K562 (cell line): ENCODE measurements at regions not wholly inside any gene's neighbourhood (a gene's known extent, or its start where the extent isn't known, plus 50 kb on each side); places are given as distances from the start of the nearest gene placed in this dataset.

Source experiments
- ATAC-seq: fragments of 200-7000 bp; cut with Tn5 transposase; 3 replicates; pipeline ENCODE4 v1.9.1; 2020; ENCODE audit warnings: moderate library complexity
- BruUV-seq: library from RNA; stranded (reverse); fragments of 400-500 nt; replicated peaks from 2 replicates; lab custom pipeline; 2021; lab: Mats Ljungman, UMichigan
- CTCF ChIA-PET: fragments of 300-600 bp; formaldehyde crosslinking; extraction: SDS; loops from one replicate; lab custom pipeline; 2021; ENCODE audit warnings: low intra/inter-chr PET ratio; lab: Yijun Ruan, JAX
- POLR2A ChIA-PET: fragments of 300-600, 350-650 bp; sonication (Branson Sonifier 250); formaldehyde crosslinking; extraction: SDS; loops from one replicate; lab custom pipeline; 2021; ENCODE audit warnings: antibody characterized with exemption, inconsistent platforms; lab: Yijun Ruan, JAX
- DNase-seq, 4 experiments: peaks; one replicate each; pipeline versions ENCODE4 v3.0.0 to v3.0.0-alpha.2; 2011 to 2018; ENCODE audit warnings: low spot score in 3 of 4, mixed read lengths in 3 of 4; ENCODE audit errors: extremely low read depth in 1 of 4
- FAIRE-seq: peaks from 2 replicates; lab custom pipeline; 2011; peaks lifted over from hg19 to GRCh38; lab: Jason Lieb, UNC
- H2AFZ ChIP-seq: 2 replicates; pipeline ENCODE4 v1.6.0; 2011; ENCODE audit warnings: low read depth, low read length, control low read depth, inconsistent platforms
- H3K27ac ChIP-seq: fragments of 200-600 bp; 3 replicates; pipeline ENCODE4 v1.8.0; 2011; ENCODE audit warnings: low read depth, mild to moderate bottlenecking, control low read depth, inconsistent platforms, low read length, moderate library complexity, mixed read lengths; ENCODE audit errors: extremely low read depth
- H3K27me3 ChIP-seq, 2 experiments: fragments of 300-600 bp in 1 of 2; 2 replicates in 1 of 2; 3 replicates in 1 of 2; pipeline versions ENCODE4 v1.6.0 to v1.8.0; 2011; ENCODE audit warnings: inconsistent platforms in 2 of 2, low read length in 2 of 2, mild to moderate bottlenecking in 1 of 2, mixed read lengths in 1 of 2, moderate library complexity in 1 of 2; ENCODE audit not compliant: control insufficient read depth in 2 of 2, insufficient read depth in 2 of 2
- H3K36me3 ChIP-seq: fragments of 300-600 bp; 3 replicates; pipeline ENCODE4 v1.8.0; 2011; ENCODE audit warnings: mild to moderate bottlenecking, low read length, inconsistent platforms; ENCODE audit not compliant: control insufficient read depth, insufficient read depth
- H3K4me1 ChIP-seq, 2 experiments: fragments of 200-600 bp in 1 of 2; replicated peaks in 1 of 2; 2 replicates in 1 of 2; 3 replicates in 1 of 2; pipeline versions ENCODE4 v1.5.1 to v1.8.0; 2011; ENCODE audit warnings: inconsistent platforms in 2 of 2, low read length in 2 of 2, mild to moderate bottlenecking in 1 of 2, mixed read lengths in 1 of 2, moderate library complexity in 1 of 2; ENCODE audit not compliant: control insufficient read depth in 2 of 2, insufficient read depth in 2 of 2
- H3K4me2 ChIP-seq: 2 replicates; pipeline ENCODE4 v1.6.1; 2011; ENCODE audit warnings: low read length, control low read depth, inconsistent platforms, mixed read lengths; ENCODE audit not compliant: insufficient read depth
- H3K4me3 ChIP-seq: fragments of 200-600 bp; sonication (generic), shearing (Covaris generic); 2 replicates; pipeline ENCODE4 v1.5.1; 2016; ENCODE audit warnings: control low read depth, inconsistent platforms
- H3K79me2 ChIP-seq: fragments of 200-600 bp; 3 replicates; pipeline ENCODE4 v1.8.0; 2011; ENCODE audit warnings: low read length, inconsistent platforms; ENCODE audit not compliant: control insufficient read depth, insufficient read depth
- H3K9ac ChIP-seq, 2 experiments: 2 replicates each; pipeline versions ENCODE4 v1.6.0 to v1.6.1; 2011; ENCODE audit warnings: low read depth in 2 of 2, low read length in 2 of 2, control low read depth in 1 of 2, inconsistent platforms in 1 of 2, mild to moderate bottlenecking in 1 of 2, mixed read lengths in 1 of 2; ENCODE audit not compliant: insufficient read depth in 1 of 2
- H3K9me1 ChIP-seq: one replicate; pipeline ENCODE4 v1.6.0; 2011; ENCODE audit warnings: inconsistent platforms, mild to moderate bottlenecking, low read length, moderate library complexity; ENCODE audit not compliant: control insufficient read depth, insufficient read depth
- H3K9me3 ChIP-seq: replicated peaks from 2 replicates; pipeline ENCODE4 v1.5.1; 2011; ENCODE audit warnings: low read depth, low read length, inconsistent platforms; ENCODE audit not compliant: control insufficient read depth, insufficient read depth
- H4K20me1 ChIP-seq: replicated peaks from 2 replicates; pipeline ENCODE4 v1.6.1; 2011; ENCODE audit warnings: low read length, inconsistent platforms, mixed read lengths; ENCODE audit not compliant: control insufficient read depth, insufficient read depth
- KAT8 ChIP-seq: fragments of 450-650 bp; IDR thresholded peaks from 2 replicates; pipeline ENCODE4 v1.6.1; 2016; ENCODE audit warnings: low read depth, mild to moderate bottlenecking
- KLF10 ChIP-seq: fragments of 250-450 bp; sonication (Bioruptor Pico); IDR thresholded peaks from 2 replicates; pipeline ENCODE4 v1.6.1; 2021; ENCODE audit warnings: matching md5 sums
- MLX ChIP-seq, 2 experiments: fragments of 450-650 bp in 1 of 2; sonication (generic) in 1 of 2; formaldehyde crosslinking; conservative IDR thresholded peaks; 2 replicates each; pipeline versions ENCODE4 v1.4.0 to v1.8.1; 2020 to 2022; ENCODE audit warnings: mild to moderate bottlenecking in 1 of 2, missing genetic modification reagents in 1 of 2
- NR2C2 ChIP-seq, 2 experiments: fragments of 200-800 bp in 1 of 2; sonication (Bioruptor generic) in 1 of 2; sonication (generic) in 1 of 2; formaldehyde crosslinking in 1 of 2; IDR thresholded peaks; 2 replicates each; pipeline versions ENCODE4 v1.6.1 to v1.8.0; 2016 to 2022; ENCODE audit warnings: mild to moderate bottlenecking in 1 of 2, missing compliant biosample characterization in 1 of 2, missing genetic modification characterization in 1 of 2, missing genetic modification reagents in 1 of 2
- TEAD2 ChIP-seq: fragments of 450-650 bp; IDR thresholded peaks from 2 replicates; pipeline ENCODE4 v1.6.1; 2016; ENCODE audit warnings: missing genetic modification characterization, control low read depth, missing compliant biosample characterization
- ZBTB12 ChIP-seq: fragments of 250-450 bp; sonication (Bioruptor Pico); IDR thresholded peaks from 2 replicates; pipeline ENCODE4 v1.4.0; 2020
- ZNF280B ChIP-seq: fragments of 250-450 bp; sonication (Bioruptor Pico); IDR thresholded peaks from 2 replicates; pipeline ENCODE4 v1.5.1; 2021; ENCODE audit warnings: mild to moderate bottlenecking
- ZNF75A ChIP-seq: fragments of 450-650 bp; formaldehyde crosslinking; IDR thresholded peaks from 2 replicates; pipeline ENCODE4 v1.4.0; 2020; ENCODE audit warnings: mild to moderate bottlenecking
- WGBS: fragments of 100-300 bp; shearing (Covaris generic); methylation state at CpG from one replicate; pipeline ENCODE4 v1.1.6; 2016; ENCODE audit warnings: low coverage, mixed read lengths; ENCODE audit not compliant: insufficient coverage; ENCODE audit errors: missing lambda C conversion rate; 5-methylcytosine and 5-hydroxymethylcytosine counted together
- in situ Hi-C: fragments of 300-500 bp; cut with MboI; formaldehyde crosslinking; loops from 4 replicates; pipeline ENCODE4 v1.15.0; 2018; ENCODE audit warnings: inconsistent platforms, mixed read lengths
- intact Hi-C: fragments of 100-400 bp; cut with micrococcal nuclease; formaldehyde crosslinking; loops from 2 replicates; pipeline ENCODE4 v1.14.2; 2022
- TF ChIP-seq, protein P1 (sequence below): fragments of 250-450 bp; sonication (Bioruptor Pico); IDR thresholded peaks from 2 replicates; pipeline ENCODE4 v1.4.0; 2020; ENCODE audit warnings: mild to moderate bottlenecking, moderate library complexity, borderline replicate concordance

DNA sequence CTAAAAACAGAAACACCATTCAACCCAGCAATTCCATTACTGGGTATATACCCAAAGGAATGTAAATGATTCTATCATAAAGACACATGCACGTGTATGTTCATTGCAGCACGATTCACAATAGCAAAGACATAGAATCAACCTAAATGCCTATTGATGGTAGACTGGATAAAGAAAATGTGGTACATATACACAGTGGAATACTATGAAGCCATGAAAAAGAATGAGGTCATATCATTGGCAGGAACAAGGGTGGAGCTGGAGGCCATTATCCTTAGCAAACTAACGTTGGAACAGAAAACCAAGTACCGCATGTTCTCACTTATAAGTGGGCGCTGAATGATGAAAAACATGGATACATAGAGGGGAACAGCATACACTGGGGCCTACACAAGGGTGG, 77.2 kb upstream of the MYOCD start:
- DNase-seq (no peak), FAIRE-seq (no peak), ATAC-seq (no peak)
- no peaks in the 10 kb centered on the region for H4K20me1 ChIP-seq
- H3K9me3 ChIP-seq = no peaks in the 10 kb centered on the region
- H3K4me3 ChIP-seq = no peak overlapping the region
- intact Hi-C loops (no loop called here), in situ Hi-C loops (no loop called here)
- H3K79me2 ChIP-seq = no peaks in the 10 kb centered on the region
- WGBS = 0% methylated on average over 3 of the region's 5 CpGs
- no TSS peak for BruUV-seq
- H3K4me2 ChIP-seq = no peak overlapping the region
- H3K27me3 ChIP-seq = no peaks in the 10 kb centered on the region; a peak in 1 of 5 replicates
- POLR2A ChIA-PET = no interaction called here
- no peak for TF ChIP-seq TEAD2
- no peaks in the 10 kb centered on the region for H3K9me1 ChIP-seq
- H3K27ac ChIP-seq = no peak overlapping the region
- no peak overlapping the region for H2AFZ ChIP-seq
- H3K36me3 ChIP-seq = no peaks in the 10 kb centered on the region
- no peak overlapping the region for H3K9ac ChIP-seq
- no peaks in the 10 kb centered on the region for H3K4me1 ChIP-seq
- CTCF ChIA-PET = no interaction called here

DNA sequence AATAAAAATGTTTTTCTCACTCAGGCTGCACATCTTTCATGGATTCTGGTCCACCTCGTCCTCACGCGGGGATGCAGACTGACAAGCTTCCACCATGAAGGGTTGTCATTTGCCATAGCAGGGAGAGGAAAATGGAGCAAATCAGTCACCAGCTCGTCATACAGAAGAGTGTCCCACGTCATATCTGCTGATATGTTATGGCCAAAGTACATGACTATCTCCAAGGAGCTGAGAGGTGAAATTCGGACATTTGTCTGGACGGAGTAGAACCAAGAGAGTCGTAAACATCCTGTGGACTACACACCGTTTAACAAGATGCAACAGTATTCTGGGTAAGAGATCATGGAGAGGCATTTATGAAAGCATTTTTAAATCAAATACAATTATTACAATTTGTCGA, 75.3 kb upstream of the MYOCD start:
- no peaks in the 10 kb centered on the region for H3K4me1 ChIP-seq
- H3K9me3 ChIP-seq = no peaks in the 10 kb centered on the region
- H3K4me3 ChIP-seq = no peak overlapping the region
- H3K9ac ChIP-seq = no peak overlapping the region
- no peak overlapping the region for H3K4me2 ChIP-seq
- POLR2A ChIA-PET = no interaction called here
- CTCF ChIA-PET = no interaction called here
- in situ Hi-C loops (no loop called here), intact Hi-C loops (no loop called here)
- BruUV-seq = no TSS peak
- H3K27ac ChIP-seq = no peak overlapping the region
- no peaks in the 10 kb centered on the region for H3K79me2 ChIP-seq
- no peak overlapping the region for H2AFZ ChIP-seq
- no peaks in the 10 kb centered on the region for H4K20me1 ChIP-seq
- no peak for DNase-seq
- 1% methylated on average over 6 of the region's 10 CpGs for WGBS
- no peak for ATAC-seq
- H3K36me3 ChIP-seq = no peaks in the 10 kb centered on the region
- H3K9me1 ChIP-seq = no peaks in the 10 kb centered on the region
- no peak for FAIRE-seq
- H3K27me3 ChIP-seq = no peaks in the 10 kb centered on the region; a peak in 1 of 5 replicates
- TF ChIP-seq ZBTB12 (CRISPR knock-in tag) = no peak
- no peak for TF ChIP-seq ZNF280B
- TF ChIP-seq, protein P1, sequence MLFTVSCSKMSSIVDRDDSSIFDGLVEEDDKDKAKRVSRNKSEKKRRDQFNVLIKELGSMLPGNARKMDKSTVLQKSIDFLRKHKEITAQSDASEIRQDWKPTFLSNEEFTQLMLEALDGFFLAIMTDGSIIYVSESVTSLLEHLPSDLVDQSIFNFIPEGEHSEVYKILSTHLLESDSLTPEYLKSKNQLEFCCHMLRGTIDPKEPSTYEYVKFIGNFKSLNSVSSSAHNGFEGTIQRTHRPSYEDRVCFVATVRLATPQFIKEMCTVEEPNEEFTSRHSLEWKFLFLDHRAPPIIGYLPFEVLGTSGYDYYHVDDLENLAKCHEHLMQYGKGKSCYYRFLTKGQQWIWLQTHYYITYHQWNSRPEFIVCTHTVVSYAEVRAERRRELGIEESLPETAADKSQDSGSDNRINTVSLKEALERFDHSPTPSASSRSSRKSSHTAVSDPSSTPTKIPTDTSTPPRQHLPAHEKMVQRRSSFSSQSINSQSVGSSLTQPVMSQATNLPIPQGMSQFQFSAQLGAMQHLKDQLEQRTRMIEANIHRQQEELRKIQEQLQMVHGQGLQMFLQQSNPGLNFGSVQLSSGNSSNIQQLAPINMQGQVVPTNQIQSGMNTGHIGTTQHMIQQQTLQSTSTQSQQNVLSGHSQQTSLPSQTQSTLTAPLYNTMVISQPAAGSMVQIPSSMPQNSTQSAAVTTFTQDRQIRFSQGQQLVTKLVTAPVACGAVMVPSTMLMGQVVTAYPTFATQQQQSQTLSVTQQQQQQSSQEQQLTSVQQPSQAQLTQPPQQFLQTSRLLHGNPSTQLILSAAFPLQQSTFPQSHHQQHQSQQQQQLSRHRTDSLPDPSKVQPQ (CRISPR knock-in tag) = no peak
- TF ChIP-seq MLX (CRISPR knock-in tag; conservative IDR thresholded peaks at IDR 0.05) = no peak
- TF ChIP-seq ZNF75A = no peak
- no peak for TF ChIP-seq KAT8
- TF ChIP-seq NR2C2 (CRISPR knock-in tag; IDR thresholded peaks at IDR 0.05) = no peak
- TF ChIP-seq NR2C2 (tag; IDR thresholded peaks at IDR 0.05) = no peak
- no peak for TF ChIP-seq KLF10 (CRISPR knock-in tag)
